GM23248 (cell line): ENCODE measurements at regions not wholly inside any gene's neighbourhood (a gene's known extent, or its start where the extent isn't known, plus 50 kb on each side); places are given as distances from the start of the nearest gene placed in this dataset.

Source experiments
- DNase-seq: peaks from one replicate; pipeline ENCODE4 v3.0.0-alpha.2; 2015
- H2AFZ ChIP-seq: fragments of 200-600 bp; sonication (generic); 2 replicates; pipeline ENCODE4 v1.6.1; 2016; ENCODE audit warnings: antibody characterized with exemption
- H3F3A ChIP-seq: fragments of 200-600 bp; sonication (generic); 2 replicates; pipeline ENCODE4 v1.6.1; 2016; ENCODE audit warnings: mild to moderate bottlenecking, antibody characterized with exemption, mixed run types; ENCODE audit not compliant: insufficient read depth
- H3K27ac ChIP-seq: fragments of 200-600 bp; sonication (generic); 2 replicates; pipeline ENCODE4 v1.5.1; 2016; ENCODE audit warnings: mild to moderate bottlenecking
- H3K27me3 ChIP-seq: fragments of 200-600 bp; sonication (generic); replicated peaks from 2 replicates; pipeline ENCODE4 v1.6.1; 2016; ENCODE audit warnings: mild to moderate bottlenecking; ENCODE audit not compliant: insufficient read depth
- H3K36me3 ChIP-seq: fragments of 200-600 bp; sonication (generic); 2 replicates; pipeline ENCODE4 v1.6.1; 2016; ENCODE audit warnings: low read depth, mild to moderate bottlenecking
- H3K4me1 ChIP-seq: fragments of 200-600 bp; sonication (generic); 2 replicates; pipeline ENCODE4 v1.6.1; 2016; ENCODE audit warnings: mild to moderate bottlenecking; ENCODE audit not compliant: insufficient read depth
- H3K4me2 ChIP-seq: fragments of 200-600 bp; sonication (generic); one replicate; pipeline ENCODE4 v1.6.1; 2016; ENCODE audit warnings: mild to moderate bottlenecking; ENCODE audit not compliant: unreplicated experiment
- H3K4me3 ChIP-seq: fragments of 200-600 bp; sonication (generic); 2 replicates; pipeline ENCODE4 v1.5.1; 2016; ENCODE audit warnings: mild to moderate bottlenecking
- H3K79me2 ChIP-seq: fragments of 200-600 bp; sonication (generic); 2 replicates; pipeline ENCODE4 v1.6.1; 2016; ENCODE audit warnings: mild to moderate bottlenecking; ENCODE audit not compliant: insufficient read depth
- H3K9ac ChIP-seq: fragments of 200-600 bp; sonication (generic); 2 replicates; pipeline ENCODE4 v1.6.1; 2016; ENCODE audit warnings: mild to moderate bottlenecking
- H3K9me2 ChIP-seq: fragments of 200-600 bp; sonication (generic); 2 replicates; pipeline ENCODE4 v1.6.1; 2016; ENCODE audit warnings: mixed run types, mild to moderate bottlenecking, moderate library complexity; ENCODE audit not compliant: insufficient read depth
- H3K9me3 ChIP-seq: fragments of 200-600 bp; sonication (generic); one replicate; pipeline ENCODE4 v1.6.1; 2017; ENCODE audit warnings: low read depth
- H4K20me1 ChIP-seq: fragments of 200-600 bp; sonication (generic); 2 replicates; pipeline ENCODE4 v1.6.0; 2016; ENCODE audit not compliant: insufficient read depth
- EZH2 ChIP-seq: fragments of 200-600 bp; sonication (generic); IDR thresholded peaks from 2 replicates; pipeline ENCODE4 v1.6.1; 2018; ENCODE audit warnings: antibody characterized with exemption, mild to moderate bottlenecking; ENCODE audit not compliant: insufficient read depth, poor library complexity, severe bottlenecking
- EZH2phosphoT487 ChIP-seq: fragments of 200-600 bp; sonication (generic); IDR thresholded peaks from 2 replicates; pipeline ENCODE4 v1.6.1; 2018; ENCODE audit warnings: antibody characterized with exemption, moderate library complexity, mild to moderate bottlenecking, low read depth; ENCODE audit not compliant: insufficient read depth
- WGBS, 2 experiments: methylation state at CpG; one replicate each; pipeline ENCODE4 v1.1.6; 2015 to 2017; ENCODE audit warnings: low lambda C conversion rate in 2 of 2, low coverage in 1 of 2; ENCODE audit errors: missing lambda C conversion rate in 2 of 2; 5-methylcytosine and 5-hydroxymethylcytosine counted together
- in situ Hi-C: fragments of 300-500 bp; cut with MboI; formaldehyde crosslinking; loops from 2 replicates; pipeline ENCODE4 v1.15.0; 2020

DNA sequence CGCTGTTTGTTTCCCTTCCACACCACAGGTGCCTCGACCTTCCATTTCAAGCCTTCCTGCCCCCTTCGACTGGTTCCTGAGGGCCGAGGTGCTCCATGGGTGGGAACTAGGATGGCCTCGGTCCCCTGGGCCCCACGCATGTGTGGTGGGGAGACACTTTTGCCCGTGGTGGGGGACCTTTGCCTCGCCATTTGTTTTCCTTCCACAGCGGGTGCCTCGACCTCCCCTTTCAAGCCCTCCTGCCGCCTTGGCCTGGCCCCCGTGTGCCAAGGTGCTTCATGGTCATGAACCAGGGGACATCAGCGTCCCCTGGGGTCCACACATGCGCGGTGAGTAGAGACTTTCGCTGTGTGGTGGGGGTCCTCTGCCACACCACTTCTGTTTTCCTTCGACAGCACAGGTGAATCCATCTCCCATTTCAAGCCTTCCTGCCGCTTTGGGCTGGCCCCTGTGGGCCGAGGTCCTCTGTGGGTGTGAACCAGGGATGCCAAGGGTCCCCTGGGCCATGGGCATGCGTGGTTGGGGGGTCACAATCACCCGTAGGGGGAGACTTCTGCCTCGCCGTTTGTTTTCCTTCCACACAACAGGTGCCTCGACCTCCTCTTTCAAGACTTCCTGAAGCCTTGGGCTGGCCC is 364.4 kb downstream of the ALG10 start:
- Histone ChIP-seq H3K27me3 (no peaks in the 10 kb centered on the region), H3K4me3 (no peak overlapping the region), H4K20me1 (no peaks in the 10 kb centered on the region), H3K79me2 (no peaks in the 10 kb centered on the region), H3K9me3 (no peaks in the 10 kb centered on the region), H3K36me3 (no peaks in the 10 kb centered on the region), H3K4me1 (no peaks in the 10 kb centered on the region), H3K27ac (no peak overlapping the region), H3F3A (no peaks in the 10 kb centered on the region), H3K4me2 (no peak overlapping the region), H3K9me2 (no peaks in the 10 kb centered on the region), H3K9ac (no peak overlapping the region), H2AFZ (no peak overlapping the region)
- in situ Hi-C loops, result no loop called here
- 49 to 54% methylated on average over 22 to 24 of the region's 24 CpGs for WGBS, 2 experiments
- TF ChIP-seq EZH2phosphoT487, result no peak
- no peak for TF ChIP-seq EZH2
- DNase-seq, result no peak

DNA sequence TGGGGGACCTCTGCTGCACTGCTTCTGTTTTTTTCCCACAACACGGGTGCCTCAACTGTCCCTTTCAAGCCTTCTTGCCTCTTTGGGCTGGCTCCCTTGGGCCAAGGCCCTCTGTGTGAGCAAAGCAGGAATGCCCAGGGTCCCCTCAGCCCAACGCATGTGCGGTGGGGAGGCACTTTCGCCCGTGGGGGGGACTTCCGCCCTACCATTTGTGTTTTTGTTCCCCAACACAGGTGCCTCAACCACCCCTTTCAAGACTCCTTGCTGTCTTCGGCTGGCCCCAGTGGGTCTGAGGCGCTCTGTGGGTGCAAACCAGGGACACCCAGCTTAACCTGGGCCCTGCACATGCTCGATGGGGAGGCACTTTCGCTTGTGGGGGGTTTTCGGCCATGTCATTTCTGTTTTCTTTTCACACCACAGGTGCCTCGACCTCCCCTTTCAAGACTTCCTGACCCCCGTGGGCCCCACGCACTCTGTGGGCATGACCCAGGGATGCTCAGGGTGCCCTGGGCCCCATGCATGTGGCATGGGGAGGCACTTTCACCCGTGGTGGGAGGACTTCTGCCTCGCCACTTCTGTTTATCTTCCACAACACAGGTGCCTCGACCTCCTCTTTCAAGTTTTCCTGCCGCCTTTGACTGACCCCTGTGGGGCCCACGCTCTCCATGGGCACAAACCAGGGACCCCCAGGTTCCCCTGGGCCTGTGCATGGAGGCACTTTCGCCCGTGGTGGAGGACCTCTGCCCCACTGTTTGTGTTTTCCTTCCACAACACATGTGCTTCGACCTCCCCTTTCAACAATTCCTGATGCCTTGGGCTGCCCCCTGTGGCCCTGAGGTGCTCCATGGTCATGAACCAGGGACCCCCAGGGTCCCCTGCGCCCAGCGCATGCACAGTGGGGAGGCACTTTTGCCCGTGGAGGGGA is 365.7 kb downstream of the ALG10 start:
- Histone ChIP-seq H4K20me1 (no peaks in the 10 kb centered on the region), H3F3A (no peaks in the 10 kb centered on the region), H3K4me1 (no peaks in the 10 kb centered on the region), H2AFZ (no peak overlapping the region), H3K27ac (no peak overlapping the region), H3K27me3 (no peaks in the 10 kb centered on the region), H3K9me2 (no peaks in the 10 kb centered on the region), H3K36me3 (no peaks in the 10 kb centered on the region), H3K79me2 (no peaks in the 10 kb centered on the region), H3K9ac (no peak overlapping the region), H3K4me3 (no peak overlapping the region), H3K9me3 (no peaks in the 10 kb centered on the region), H3K4me2 (no peak overlapping the region)
- no peak for TF ChIP-seq EZH2
- no peak for TF ChIP-seq EZH2phosphoT487
- in situ Hi-C loops, result no loop called here
- 39 to 40% methylated on average over 25 of the region's 25 CpGs for WGBS, 2 experiments
- DNase-seq, result no peak

DNA sequence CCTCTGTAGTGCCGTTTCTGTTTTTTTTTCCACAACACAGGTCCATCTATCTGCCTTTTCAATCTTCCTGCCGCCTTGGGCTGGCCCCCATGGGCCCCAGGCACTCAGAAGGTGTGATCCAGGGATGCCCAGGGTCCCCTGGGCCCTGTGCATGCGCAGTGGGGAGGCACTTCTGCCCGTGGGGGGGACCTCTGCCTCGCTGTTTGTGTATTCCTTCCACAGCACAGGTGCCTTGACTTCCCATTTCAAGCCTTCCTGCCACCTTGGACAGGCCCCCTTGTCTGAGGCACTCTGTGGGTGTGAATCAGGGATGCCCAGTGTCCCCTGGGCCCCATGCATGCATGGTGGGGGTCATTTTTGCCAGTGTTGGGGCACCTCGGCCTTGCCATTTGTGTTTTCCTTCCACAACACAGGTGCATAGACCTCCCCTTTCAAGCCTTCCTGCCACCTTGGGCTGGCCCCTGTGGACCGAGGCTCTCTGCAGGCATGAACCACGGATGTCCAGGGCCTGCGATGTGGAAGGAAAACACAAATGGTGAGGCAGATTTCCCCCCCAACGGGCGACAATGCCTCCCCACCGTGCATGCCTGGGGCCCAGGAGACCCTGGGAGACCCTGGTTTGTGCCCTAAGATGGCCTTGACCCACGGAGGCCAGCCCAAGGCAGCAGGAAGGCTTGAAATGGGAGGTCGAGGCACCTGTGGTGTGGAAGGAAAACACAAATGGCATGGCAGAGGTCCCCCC is 366.5 kb downstream of the ALG10 start:
- H3K9ac ChIP-seq, result no peak overlapping the region
- no peaks in the 10 kb centered on the region for H3K27me3 ChIP-seq
- no peaks in the 10 kb centered on the region for H3F3A ChIP-seq
- H4K20me1 ChIP-seq, result no peaks in the 10 kb centered on the region
- TF ChIP-seq EZH2phosphoT487 (no peak), EZH2 (no peak)
- no peaks in the 10 kb centered on the region for H3K9me2 ChIP-seq
- no peaks in the 10 kb centered on the region for H3K79me2 ChIP-seq
- no peak overlapping the region for H3K27ac ChIP-seq
- no peak for DNase-seq
- no peaks in the 10 kb centered on the region for H3K4me1 ChIP-seq
- no peak overlapping the region for H3K4me3 ChIP-seq
- in situ Hi-C loops, result no loop called here
- WGBS, 2 experiments, result 22 to 31% methylated on average over 14 of the region's 14 CpGs
- no peak overlapping the region for H3K4me2 ChIP-seq
- no peaks in the 10 kb centered on the region for H3K9me3 ChIP-seq
- H2AFZ ChIP-seq, result no peak overlapping the region
- H3K36me3 ChIP-seq, result no peaks in the 10 kb centered on the region

DNA sequence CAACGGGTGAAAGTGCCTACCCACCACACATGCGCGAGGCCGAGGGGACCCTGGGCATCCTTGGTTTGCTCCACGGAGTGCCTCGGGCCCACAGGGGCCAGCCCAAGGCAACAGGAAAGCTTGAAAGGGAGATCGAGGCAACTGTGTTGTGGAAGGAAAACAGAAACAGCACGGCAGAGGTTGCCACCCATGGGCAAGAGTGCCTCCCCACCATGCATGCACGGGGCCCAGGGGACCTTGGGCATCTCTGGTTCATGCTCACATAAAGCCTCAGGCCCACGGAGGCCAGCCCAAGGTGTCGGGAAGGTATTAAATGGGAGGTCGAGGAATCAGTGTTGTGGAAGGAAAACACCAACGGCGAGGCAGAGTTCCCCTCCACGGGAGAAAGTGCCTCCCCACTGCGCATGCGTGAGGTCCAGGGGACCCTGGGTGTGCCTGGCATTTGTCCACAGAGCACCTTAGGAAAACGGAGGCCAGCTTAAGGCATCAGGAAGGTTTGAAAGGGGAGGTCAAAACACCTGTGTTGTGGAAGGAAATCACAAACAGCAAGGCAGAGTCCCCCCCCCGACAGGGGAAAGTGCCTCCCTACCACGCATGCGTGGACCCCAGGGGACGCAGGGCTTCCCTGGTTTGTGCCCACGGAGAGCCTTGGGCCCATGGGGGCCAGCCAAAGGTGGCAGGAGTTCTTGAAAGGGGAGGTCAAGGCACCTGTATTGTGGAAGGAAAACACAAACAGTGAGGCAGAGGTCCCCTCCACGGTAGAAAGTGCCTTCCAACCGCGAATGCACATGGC is 367.3 kb downstream of the ALG10 start:
- 44 to 46% methylated on average over 24 to 26 of the region's 26 CpGs for WGBS, 2 experiments
- Histone ChIP-seq H3K27ac (no peak overlapping the region), H3K9me2 (no peaks in the 10 kb centered on the region), H2AFZ (no peak overlapping the region), H3K9me3 (no peaks in the 10 kb centered on the region), H3K79me2 (no peaks in the 10 kb centered on the region), H3K4me1 (no peaks in the 10 kb centered on the region), H3K27me3 (no peaks in the 10 kb centered on the region), H4K20me1 (no peaks in the 10 kb centered on the region), H3K9ac (no peak overlapping the region), H3K36me3 (no peaks in the 10 kb centered on the region), H3K4me2 (no peak overlapping the region), H3K4me3 (no peak overlapping the region), H3F3A (no peaks in the 10 kb centered on the region)
- in situ Hi-C loops, result no loop called here
- no peak for TF ChIP-seq EZH2
- no peak for TF ChIP-seq EZH2phosphoT487
- DNase-seq, result no peak
